22Rv1 (cell line): ENCODE measurements at regions not wholly inside any gene's neighbourhood (a gene's known extent, or its start where the extent isn't known, plus 50 kb on each side); places are given as distances from the start of the nearest gene placed in this dataset.

ENCODE experiments used
- H3K27ac ChIP-seq: fragments of 450-650 bp; 2 replicates; pipeline ENCODE4 v1.5.1; 2017
- CTCF ChIP-seq: fragments of 450-650 bp; IDR thresholded peaks from 2 replicates; pipeline ENCODE4 v1.5.1; 2017; ENCODE audit warnings: mild to moderate bottlenecking
- ZFX ChIP-seq: fragments of 450-650 bp; IDR thresholded peaks from 2 replicates; pipeline ENCODE4 v1.6.1; 2017; ENCODE audit warnings: antibody characterized with exemption, borderline replicate concordance

- H3K27ac ChIP-seq = no peak overlapping the region
- no peak for TF ChIP-seq ZFX
- TF ChIP-seq CTCF = no peak
Measured at GRCh38 chr6:21665392-21666200, 72.0 kb downstream of the SOX4 start.

GRCh38 chr6:21666201-21666691 is 72.7 kb downstream of the SOX4 start:
- H3K27ac ChIP-seq = no peak overlapping the region
- no peak for TF ChIP-seq ZFX
- TF ChIP-seq CTCF = no peak

- H3K27ac ChIP-seq = no peak overlapping the region
- TF ChIP-seq ZFX (no peak), CTCF (no peak)
Measured at GRCh38 chr6:21666853-21667681, 73.5 kb downstream of the SOX4 start.

- no peak overlapping the region for H3K27ac ChIP-seq
- TF ChIP-seq CTCF (no peak), ZFX (no peak)
Measured at GRCh38 chr6:21668795-21669194, 75.2 kb downstream of the SOX4 start.

- TF ChIP-seq CTCF (no peak), ZFX (no peak)
- H3K27ac ChIP-seq = no peak overlapping the region
Measured at GRCh38 chr6:21676769-21677168, 83.2 kb downstream of the SOX4 start.

GRCh38 chr6:21678990-21679389 is 85.4 kb downstream of the SOX4 start:
- H3K27ac ChIP-seq = no peak overlapping the region
- TF ChIP-seq CTCF (no peak), ZFX (no peak)

- H3K27ac ChIP-seq = no peak overlapping the region
- no peak for TF ChIP-seq CTCF
- TF ChIP-seq ZFX = no peak
Measured at GRCh38 chr6:21679761-21680265, 86.3 kb downstream of the SOX4 start.
